PC-9 (cell line): ENCODE measurements at regions not wholly inside any gene's neighbourhood (a gene's known extent, or its start where the extent isn't known, plus 50 kb on each side); places are given as distances from the start of the nearest gene placed in this dataset.

Experiments
- EZH2 ChIP-seq: fragments of 200-600 bp; sonication (generic); IDR thresholded peaks from 2 replicates; pipeline ENCODE4 v1.8.0; 2017; ENCODE audit warnings: antibody characterized with exemption, low read depth
- TF ChIP-seq, protein P1 (sequence below): fragments of 200-600 bp; sonication (generic); conservative IDR thresholded peaks from 2 replicates; pipeline ENCODE4 v1.6.1; 2017; ENCODE audit warnings: mixed run types, antibody characterized with exemption, mild to moderate bottlenecking, moderate library complexity

DNA sequence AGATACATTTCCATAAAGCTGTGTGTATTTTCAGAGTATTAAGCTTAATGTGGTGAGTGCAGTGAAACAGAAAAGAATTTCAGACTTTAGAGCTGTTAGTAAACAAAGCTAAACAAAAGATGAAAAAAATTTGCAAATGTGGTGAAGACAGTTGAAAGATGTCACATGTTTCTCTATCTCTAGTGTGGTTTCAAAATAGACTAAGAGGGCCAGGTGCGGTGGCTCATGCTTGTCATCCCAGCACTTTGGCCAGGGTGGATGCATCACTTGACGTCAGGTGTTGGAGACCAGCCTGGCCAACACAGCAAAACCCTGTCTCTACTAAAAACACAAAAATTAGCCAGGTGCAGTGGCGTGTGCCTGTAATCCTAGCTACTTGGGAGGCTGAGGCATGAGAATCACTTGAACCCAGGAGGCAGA lies 466.0 kb upstream of the NR2F2 start:
- TF ChIP-seq, protein P1, sequence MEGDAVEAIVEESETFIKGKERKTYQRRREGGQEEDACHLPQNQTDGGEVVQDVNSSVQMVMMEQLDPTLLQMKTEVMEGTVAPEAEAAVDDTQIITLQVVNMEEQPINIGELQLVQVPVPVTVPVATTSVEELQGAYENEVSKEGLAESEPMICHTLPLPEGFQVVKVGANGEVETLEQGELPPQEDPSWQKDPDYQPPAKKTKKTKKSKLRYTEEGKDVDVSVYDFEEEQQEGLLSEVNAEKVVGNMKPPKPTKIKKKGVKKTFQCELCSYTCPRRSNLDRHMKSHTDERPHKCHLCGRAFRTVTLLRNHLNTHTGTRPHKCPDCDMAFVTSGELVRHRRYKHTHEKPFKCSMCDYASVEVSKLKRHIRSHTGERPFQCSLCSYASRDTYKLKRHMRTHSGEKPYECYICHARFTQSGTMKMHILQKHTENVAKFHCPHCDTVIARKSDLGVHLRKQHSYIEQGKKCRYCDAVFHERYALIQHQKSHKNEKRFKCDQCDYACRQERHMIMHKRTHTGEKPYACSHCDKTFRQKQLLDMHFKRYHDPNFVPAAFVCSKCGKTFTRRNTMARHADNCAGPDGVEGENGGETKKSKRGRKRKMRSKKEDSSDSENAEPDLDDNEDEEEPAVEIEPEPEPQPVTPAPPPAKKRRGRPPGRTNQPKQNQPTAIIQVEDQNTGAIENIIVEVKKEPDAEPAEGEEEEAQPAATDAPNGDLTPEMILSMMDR: no peak
- no peak for TF ChIP-seq EZH2
